ENCODE measurements at regions not wholly inside any gene's neighbourhood (a gene's known extent, or its start where the extent isn't known, plus 50 kb on each side); places are given as distances from the start of the nearest gene placed in this dataset.
"Not testable (repeated sequence)": the region's sequence is repeated elsewhere in the genome, so short reads cannot be mapped to it uniquely, and the experiment has no call there.

DNA sequence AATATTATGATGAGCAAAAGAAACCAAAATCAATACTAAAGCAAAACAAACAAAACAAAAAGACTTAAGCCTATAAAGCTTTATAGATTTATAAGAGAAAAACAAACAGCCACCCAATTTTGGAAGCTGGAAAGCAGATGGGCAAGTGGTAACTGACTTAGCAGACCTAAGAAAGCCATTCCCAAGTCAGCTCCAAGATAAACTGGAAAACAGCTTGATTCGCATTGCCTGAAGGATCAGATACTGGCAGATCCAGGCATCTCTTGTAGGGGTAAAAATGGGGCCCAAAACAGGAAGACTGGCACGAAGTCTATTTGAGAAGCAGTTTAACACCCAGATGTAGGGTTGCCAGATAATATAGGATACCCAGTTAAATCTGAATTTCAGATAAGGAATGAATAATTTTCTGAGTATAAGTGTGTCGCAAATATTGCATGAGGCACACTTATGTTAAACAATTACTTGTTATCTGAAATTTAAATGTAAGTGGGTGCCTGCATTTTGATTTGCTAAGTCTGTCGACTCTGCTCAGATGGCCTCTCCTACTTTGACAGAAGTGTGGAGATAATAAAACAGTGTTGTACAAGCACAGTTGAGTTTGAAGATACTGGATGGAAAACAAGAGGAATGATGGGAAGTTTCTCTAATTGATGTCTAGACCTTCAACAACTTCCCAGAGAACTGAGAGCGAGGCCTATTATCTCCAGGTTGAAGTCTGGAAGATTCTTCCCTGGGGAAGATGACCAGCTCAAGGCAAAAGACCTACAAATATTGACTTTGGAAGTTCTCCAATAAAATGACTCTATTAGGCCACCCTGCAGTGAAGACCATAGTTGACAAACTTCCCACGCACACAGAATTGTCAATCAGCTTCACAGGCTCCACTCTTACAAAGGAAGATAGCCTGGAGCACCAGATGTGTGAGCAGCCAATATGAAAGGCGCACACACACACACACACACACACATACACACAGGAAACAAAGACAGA, 113.4 kb downstream of the FAM50B start:
- H3K4me1 ChIP-seq (ENCODE audit: control insufficient read depth, insufficient read depth, low read length): no peaks in the 10 kb centered on the region
- no peaks in the 10 kb centered on the region for H3K9me3 ChIP-seq (ENCODE audit: control insufficient read depth, low read length)
- DNase-seq: no peak
- no peak overlapping the region for H3K4me3 ChIP-seq (ENCODE audit: low read length)
- 62% methylated on average over 7 of the region's 7 CpGs for WGBS
- no peak overlapping the region for H3K27ac ChIP-seq (ENCODE audit: low read length)
- ATAC-seq: no peak
- H3K27me3 ChIP-seq (ENCODE audit: control insufficient read depth, insufficient read depth): no peaks in the 10 kb centered on the region
- intact Hi-C loops (cut with DNase I): no loop called here

DNA sequence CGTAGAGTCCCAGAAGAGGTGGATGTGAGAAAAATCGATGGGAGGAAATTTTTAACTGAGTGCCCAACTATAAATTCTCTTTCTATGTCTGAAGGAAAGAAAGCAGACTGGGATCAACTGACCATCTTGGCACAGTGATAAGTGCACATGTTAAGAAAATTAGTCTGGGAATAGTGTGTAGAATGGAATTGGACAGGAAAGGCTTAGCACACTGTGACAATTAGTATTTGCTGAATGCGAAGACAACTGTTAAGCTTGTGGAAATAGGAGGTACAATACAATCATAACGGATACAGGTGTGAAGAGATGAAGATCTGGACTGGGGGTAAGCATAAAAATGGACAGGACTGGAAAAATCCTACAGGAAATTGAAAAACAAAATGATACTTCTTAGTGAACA, 114.3 kb downstream of the FAM50B start:
- H3K27me3 ChIP-seq (ENCODE audit: control insufficient read depth, insufficient read depth): no peaks in the 10 kb centered on the region
- no peak overlapping the region for H3K4me3 ChIP-seq (ENCODE audit: low read length)
- ATAC-seq (no peak), DNase-seq (no peak)
- no peaks in the 10 kb centered on the region for H3K4me1 ChIP-seq (ENCODE audit: control insufficient read depth, insufficient read depth, low read length)
- intact Hi-C loops (cut with DNase I): no loop called here
- H3K27ac ChIP-seq (ENCODE audit: low read length): no peak overlapping the region
- H3K9me3 ChIP-seq (ENCODE audit: control insufficient read depth, low read length): no peaks in the 10 kb centered on the region
- WGBS: 61% methylated on average over 4 of the region's 4 CpGs

- DNase-seq: no peak
Observed at GRCh38 chr6:3965071-3965718, 113.7 kb downstream of the FAM217A start.

DNA sequence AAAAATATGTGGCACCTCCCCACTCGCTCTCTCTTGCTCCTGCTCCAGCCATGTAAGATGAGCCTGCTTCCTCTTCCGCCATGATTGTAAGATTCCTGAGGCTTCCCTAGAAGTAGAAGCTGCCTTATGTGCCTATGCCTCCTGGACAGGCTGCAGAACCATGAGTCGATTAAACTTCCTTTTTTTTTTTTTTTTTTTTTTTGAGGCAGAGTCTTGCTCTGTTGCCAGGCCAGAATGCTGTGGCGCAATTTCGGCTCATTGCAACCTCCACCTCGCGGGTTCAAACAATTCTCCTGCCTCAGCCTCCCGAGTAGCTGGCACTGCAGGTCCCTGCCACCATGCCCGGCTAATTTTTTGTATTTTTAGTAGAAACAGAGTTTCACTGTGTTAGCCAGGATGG, 112.5 kb downstream of the FAM217A start:
- ATAC-seq: no peak
- WGBS: 84% methylated on average over 9 of the region's 9 CpGs
- DNase-seq: no peak
- Histone ChIP-seq H3K27ac (ENCODE audit: low read length) (no peak overlapping the region), H3K9me3 (ENCODE audit: control insufficient read depth, low read length) (no peaks in the 10 kb centered on the region), H3K27me3 (ENCODE audit: control insufficient read depth, insufficient read depth) (no peaks in the 10 kb centered on the region), H3K4me3 (ENCODE audit: low read length) (no peak overlapping the region), H3K4me1 (ENCODE audit: control insufficient read depth, insufficient read depth, low read length) (no peaks in the 10 kb centered on the region)
- intact Hi-C loops (cut with DNase I): no loop called here

More at GRCh38 chr6:3965071-3965718, 113.7 kb downstream of the FAM217A start:
- no peaks in the 10 kb centered on the region for H3K27me3 ChIP-seq (ENCODE audit: control insufficient read depth, insufficient read depth)
- no peak overlapping the region for H3K4me3 ChIP-seq (ENCODE audit: low read length)
- H3K9me3 ChIP-seq (ENCODE audit: control insufficient read depth, low read length): no peaks in the 10 kb centered on the region
- intact Hi-C loops (cut with DNase I): no loop called here
- 73% methylated on average over 12 of the region's 12 CpGs for WGBS
- H3K27ac ChIP-seq (ENCODE audit: low read length): no peak overlapping the region
- ATAC-seq: no peak
- no peaks in the 10 kb centered on the region for H3K4me1 ChIP-seq (ENCODE audit: control insufficient read depth, insufficient read depth, low read length)

GRCh38 chr6:3970097-3970496, 108.8 kb downstream of the FAM217A start:
- H3K4me3 ChIP-seq (ENCODE audit: low read length): no peak overlapping the region
- no peaks in the 10 kb centered on the region for H3K4me1 ChIP-seq (ENCODE audit: control insufficient read depth, insufficient read depth, low read length)
- H3K9me3 ChIP-seq (ENCODE audit: control insufficient read depth, low read length): no peaks in the 10 kb centered on the region
- WGBS: 95% methylated on average over 5 of the region's 5 CpGs
- no peaks in the 10 kb centered on the region for H3K27me3 ChIP-seq (ENCODE audit: control insufficient read depth, insufficient read depth)
- intact Hi-C loops (cut with DNase I): no loop called here
- no peak for DNase-seq
- ATAC-seq: no peak
- no peak overlapping the region for H3K27ac ChIP-seq (ENCODE audit: low read length)

- H3K4me3 ChIP-seq (ENCODE audit: low read length); intact Hi-C loops (cut with DNase I); H3K4me1 ChIP-seq (ENCODE audit: control insufficient read depth, insufficient read depth, low read length); H3K9me3 ChIP-seq (ENCODE audit: control insufficient read depth, low read length); ATAC-seq; DNase-seq; H3K27me3 ChIP-seq (ENCODE audit: control insufficient read depth, insufficient read depth); H3K27ac ChIP-seq (ENCODE audit: low read length): not testable (repeated sequence)
- WGBS: 92% methylated on average over 3 of the region's 3 CpGs
Observed at GRCh38 chr6:3973152-3973551, 105.8 kb downstream of the FAM217A start.

GRCh38 chr6:3977875-3978711, 100.8 kb downstream of the FAM217A start:
- no peak overlapping the region for H3K4me3 ChIP-seq (ENCODE audit: low read length)
- ATAC-seq (peak; percentile 87 to 88), DNase-seq (peak in 1 of 3 donors; percentile 62)
- no peak overlapping the region for H3K27ac ChIP-seq (ENCODE audit: low read length)
- 41% methylated on average over 16 of the region's 16 CpGs for WGBS
- H3K27me3 ChIP-seq (ENCODE audit: control insufficient read depth, insufficient read depth): no peaks in the 10 kb centered on the region
- no peaks in the 10 kb centered on the region for H3K4me1 ChIP-seq (ENCODE audit: control insufficient read depth, insufficient read depth, low read length)
- intact Hi-C loops (cut with DNase I): no loop called here
- H3K9me3 ChIP-seq (ENCODE audit: control insufficient read depth, low read length): no peaks in the 10 kb centered on the region

GRCh38 chr6:3978966-3979365, 100.0 kb downstream of the FAM217A start:
- intact Hi-C loops (cut with DNase I); H3K4me1 ChIP-seq (ENCODE audit: control insufficient read depth, insufficient read depth, low read length); ATAC-seq; H3K4me3 ChIP-seq (ENCODE audit: low read length); H3K9me3 ChIP-seq (ENCODE audit: control insufficient read depth, low read length); DNase-seq; H3K27ac ChIP-seq (ENCODE audit: low read length); H3K27me3 ChIP-seq (ENCODE audit: control insufficient read depth, insufficient read depth): not testable (repeated sequence)
- WGBS: 82% methylated on average over 1 of the region's 1 CpG

- Histone ChIP-seq H3K4me3 (ENCODE audit: low read length) (no peak overlapping the region), H3K27me3 (ENCODE audit: control insufficient read depth, insufficient read depth) (no peaks in the 10 kb centered on the region), H3K27ac (ENCODE audit: low read length) (no peak overlapping the region), H3K9me3 (ENCODE audit: control insufficient read depth, low read length) (no peaks in the 10 kb centered on the region), H3K4me1 (ENCODE audit: control insufficient read depth, insufficient read depth, low read length) (peaks cover 4% of the 10 kb centered on the region)
- no peak for ATAC-seq
- intact Hi-C loops (cut with DNase I): loop anchor here in 2 of 4 donors (10.0 kb wide), 2 partner anchors 237 to 707 kb away; no protein-coding TSS in a partner anchor
- DNase-seq: no peak
Observed at GRCh38 chr6:3981917-3982316, 97.0 kb downstream of the FAM217A start.

GRCh38 chr6:3983778-3984177, 95.2 kb downstream of the FAM217A start:
- no peak for ATAC-seq
- H3K9me3 ChIP-seq (ENCODE audit: control insufficient read depth, low read length): no peaks in the 10 kb centered on the region
- no peak overlapping the region for H3K4me3 ChIP-seq (ENCODE audit: low read length)
- WGBS: 95% methylated on average over 2 of the region's 2 CpGs
- H3K27me3 ChIP-seq (ENCODE audit: control insufficient read depth, insufficient read depth): no peaks in the 10 kb centered on the region
- H3K4me1 ChIP-seq (ENCODE audit: control insufficient read depth, insufficient read depth, low read length): peaks cover 5% of the 10 kb centered on the region
- no peak overlapping the region for H3K27ac ChIP-seq (ENCODE audit: low read length)
- no peak for DNase-seq
- intact Hi-C loops (cut with DNase I): loop anchor here in 2 of 4 donors (10.0 kb wide), 2 partner anchors 239 to 709 kb away; no protein-coding TSS in a partner anchor

Data from right cardiac atrium (tissue), 5 donors.